Stomach (tissue), 4 donors: ENCODE measurements at regions not wholly inside any gene's neighbourhood (a gene's known extent, or its start where the extent isn't known, plus 50 kb on each side); places are given as distances from the start of the nearest gene placed in this dataset.

Experiments
- CTCF ChIP-seq, 7 experiments: fragments of 450-650 bp in 4 of 7; fragments of 200-600 bp in 3 of 7; sonication (generic) in 3 of 7; IDR thresholded peaks; one replicate each; pipeline ENCODE4 v1.5.1; 2016 to 2019; ENCODE audit warnings: antibody characterized with exemption in 7 of 7, control low read depth in 2 of 7, mild to moderate bottlenecking in 1 of 7
- EP300 ChIP-seq: sonication (generic); formaldehyde crosslinking; IDR thresholded peaks from one replicate; pipeline ENCODE4 v1.6.1; 2017; ENCODE audit warnings: antibody characterized with exemption
- POLR2A ChIP-seq, 4 donors: fragments of 450-650 bp; IDR thresholded peaks; one replicate each; pipeline ENCODE4 v1.6.1; 2016; ENCODE audit warnings: antibody characterized with exemption in 4 of 4, control low read depth in 2 of 4, mild to moderate bottlenecking in 1 of 4, moderate library complexity in 1 of 4

GRCh38 chr2:53035153-53035552 lies 732.5 kb upstream of the CHAC2 start:
- TF ChIP-seq POLR2A (IDR thresholded peaks at IDR 0.05) = no peak
- no peak for TF ChIP-seq CTCF (IDR thresholded peaks at IDR 0.05)
- TF ChIP-seq EP300 = no peak
